KOPT-K1 (cell line): ENCODE measurements at regions not wholly inside any gene's neighbourhood (a gene's known extent, or its start where the extent isn't known, plus 50 kb on each side); places are given as distances from the start of the nearest gene placed in this dataset.

Experiments
- H3K27ac ChIP-seq: fragments of 200-600 bp; sonication (generic); 2 replicates; pipeline ENCODE4 v1.5.1; 2016; ENCODE audit warnings: antibody characterized with exemption, mild to moderate bottlenecking, low read depth, low read length; ENCODE audit not compliant: poor library complexity, severe bottlenecking
- H3K36me3 ChIP-seq: fragments of 200-600 bp; sonication (generic); 2 replicates; pipeline ENCODE4 v1.5.1; 2017; ENCODE audit warnings: antibody characterized with exemption, mild to moderate bottlenecking, low read length, moderate library complexity; ENCODE audit not compliant: insufficient read depth
- H3K9me3 ChIP-seq: fragments of 200-600 bp; sonication (generic); 2 replicates; pipeline ENCODE4 v1.5.1; 2017; ENCODE audit warnings: antibody characterized with exemption, low read length, mild to moderate bottlenecking; ENCODE audit not compliant: insufficient read depth, poor library complexity, severe bottlenecking

DNA sequence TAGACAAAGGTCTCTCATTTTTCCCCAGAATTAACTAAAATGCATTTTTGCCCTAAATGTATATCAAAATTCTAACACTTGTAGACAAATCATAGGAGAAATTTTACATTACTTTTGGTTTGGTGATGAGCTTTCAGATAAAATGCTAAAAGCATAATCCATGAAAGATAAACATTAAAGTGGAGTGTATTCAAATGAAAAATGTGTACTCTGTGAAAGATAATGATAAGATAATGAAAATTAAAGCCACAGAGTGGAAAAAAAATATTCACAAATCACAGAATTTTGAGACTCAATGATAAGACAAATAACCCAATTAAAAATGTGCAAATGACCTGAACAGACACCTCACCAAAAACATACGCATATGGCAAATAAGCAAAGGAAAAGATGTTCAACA is 176.9 kb upstream of the ADAMTS16 start:
- H3K9me3 ChIP-seq, result no peaks in the 10 kb centered on the region
- H3K36me3 ChIP-seq, result no peaks in the 10 kb centered on the region
- H3K27ac ChIP-seq, result no peak overlapping the region

GRCh38 chr5:4969351-4969750 is 170.8 kb upstream of the ADAMTS16 start:
- no peaks in the 10 kb centered on the region for H3K9me3 ChIP-seq
- no peak overlapping the region for H3K27ac ChIP-seq
- H3K36me3 ChIP-seq, result no peaks in the 10 kb centered on the region

GRCh38 chr5:4970171-4970570 is 170.0 kb upstream of the ADAMTS16 start:
- no peak overlapping the region for H3K27ac ChIP-seq
- H3K36me3 ChIP-seq, result no peaks in the 10 kb centered on the region
- H3K9me3 ChIP-seq, result no peaks in the 10 kb centered on the region

DNA sequence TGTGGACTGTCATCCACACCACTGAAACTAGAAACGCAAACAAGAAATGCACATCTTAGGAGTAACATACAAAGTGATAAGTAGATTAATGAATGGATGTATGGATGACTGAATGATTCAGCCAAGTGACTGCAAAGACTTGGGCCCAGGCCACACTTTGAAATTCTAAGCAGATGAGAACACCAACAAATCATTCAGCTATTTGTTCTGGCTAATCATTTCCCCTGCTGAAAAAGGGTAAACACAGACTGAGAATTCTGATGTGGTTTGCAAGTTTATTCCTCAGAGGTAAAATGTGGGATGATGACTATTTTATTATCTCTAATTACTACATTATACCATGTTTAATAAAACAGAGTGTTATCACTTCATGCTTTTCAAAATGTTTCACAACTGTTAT is 163.2 kb upstream of the ADAMTS16 start:
- H3K9me3 ChIP-seq, result no peaks in the 10 kb centered on the region
- no peak overlapping the region for H3K27ac ChIP-seq
- no peaks in the 10 kb centered on the region for H3K36me3 ChIP-seq

DNA sequence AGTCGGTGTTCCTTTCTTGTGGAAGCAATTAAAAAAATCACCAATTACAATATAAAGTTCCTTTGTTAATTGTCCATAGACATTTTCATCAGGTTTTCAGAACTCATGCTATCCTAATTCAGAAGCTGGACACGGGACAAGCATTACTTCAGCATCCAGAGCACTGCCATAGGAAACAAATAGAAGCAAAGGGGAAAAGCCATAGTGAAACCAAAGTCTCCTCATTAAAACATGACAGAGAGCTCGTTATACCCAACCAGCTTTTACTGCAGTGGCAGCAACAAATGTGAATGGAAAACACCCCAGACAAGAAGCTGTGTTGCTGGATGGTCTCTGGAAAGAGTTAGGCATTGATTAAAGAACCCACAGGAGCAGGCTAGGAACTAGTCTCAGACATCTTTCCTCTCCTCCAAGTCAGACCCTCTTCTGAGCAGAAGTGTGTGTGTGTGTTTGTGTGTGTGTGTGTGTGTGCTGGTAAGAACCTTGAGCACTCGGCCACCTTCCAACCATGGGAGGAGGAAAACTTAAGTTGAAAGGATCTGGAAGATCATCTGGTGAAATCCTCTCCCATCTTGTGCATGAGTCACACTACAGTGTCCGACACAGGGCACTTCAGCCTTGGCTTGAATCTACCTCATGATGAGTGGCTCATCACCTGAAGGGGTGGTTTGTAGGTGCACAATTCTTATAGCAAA is 162.6 kb upstream of the ADAMTS16 start:
- Histone ChIP-seq H3K27ac (no peak overlapping the region), H3K36me3 (no peaks in the 10 kb centered on the region), H3K9me3 (no peaks in the 10 kb centered on the region)

DNA sequence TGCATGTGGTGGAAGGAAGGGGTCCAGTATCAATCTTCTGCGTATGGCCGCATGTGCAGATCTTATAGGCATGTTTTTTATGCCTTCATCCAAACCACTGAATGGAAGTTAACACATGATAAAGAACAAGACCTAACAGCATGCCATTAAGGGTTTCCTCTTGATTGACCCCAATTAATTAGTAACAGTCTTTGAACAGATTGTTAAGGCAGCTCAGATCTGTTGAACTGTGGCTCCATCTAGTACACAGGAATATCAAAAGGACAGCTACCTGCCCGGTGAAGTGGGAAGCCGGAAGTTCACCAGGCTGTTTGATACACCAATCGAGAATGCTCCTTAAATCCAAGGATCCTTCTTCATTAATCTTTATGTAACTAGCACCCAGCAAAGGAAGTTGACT is 159.9 kb upstream of the ADAMTS16 start:
- Histone ChIP-seq H3K9me3 (no peaks in the 10 kb centered on the region), H3K36me3 (no peaks in the 10 kb centered on the region), H3K27ac (no peak overlapping the region)

- no peak overlapping the region for H3K27ac ChIP-seq
- H3K36me3 ChIP-seq, result no peaks in the 10 kb centered on the region
- no peaks in the 10 kb centered on the region for H3K9me3 ChIP-seq
Observed at GRCh38 chr5:4981608-4982007, 158.5 kb upstream of the ADAMTS16 start.

DNA sequence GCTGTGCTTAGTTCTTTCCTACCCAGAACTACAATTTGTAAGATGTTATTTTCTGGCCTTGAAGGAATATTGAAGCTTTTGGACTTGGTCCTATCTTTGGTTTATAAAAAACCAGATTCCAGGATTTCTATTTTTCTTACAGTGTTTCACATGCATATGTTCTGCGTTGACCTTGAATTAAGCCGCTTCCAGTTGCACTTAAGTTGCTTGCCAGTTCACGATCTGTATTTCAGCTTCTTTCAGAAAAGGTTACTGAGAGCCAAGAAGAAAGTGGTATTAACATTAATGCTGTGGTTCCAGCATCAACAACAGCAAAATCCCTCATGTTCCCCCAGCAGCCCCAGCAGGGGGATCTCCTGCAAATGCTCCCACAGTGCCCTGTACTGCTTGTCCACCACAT is 156.4 kb upstream of the ADAMTS16 start:
- H3K9me3 ChIP-seq, result no peaks in the 10 kb centered on the region
- H3K27ac ChIP-seq, result no peak overlapping the region
- no peaks in the 10 kb centered on the region for H3K36me3 ChIP-seq

DNA sequence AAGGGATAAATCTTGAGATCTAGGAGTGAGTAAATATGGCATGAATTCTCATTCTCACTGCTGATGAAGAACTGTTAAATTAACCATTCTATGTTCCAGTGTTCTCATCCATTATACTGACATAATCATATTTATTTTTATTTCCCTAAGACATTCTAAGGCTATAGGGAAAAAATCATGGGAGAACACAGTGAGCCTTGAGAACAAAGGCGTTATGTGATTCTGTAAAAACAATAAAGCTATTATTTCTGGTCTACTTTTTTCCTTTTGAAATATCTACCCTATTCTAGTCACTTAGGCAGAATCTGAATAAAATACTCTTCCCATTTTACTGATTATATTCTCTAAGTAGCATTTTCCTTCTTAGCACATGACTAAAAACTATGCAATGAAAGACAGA is 155.7 kb upstream of the ADAMTS16 start:
- no peaks in the 10 kb centered on the region for H3K36me3 ChIP-seq
- H3K27ac ChIP-seq, result no peak overlapping the region
- no peaks in the 10 kb centered on the region for H3K9me3 ChIP-seq

DNA sequence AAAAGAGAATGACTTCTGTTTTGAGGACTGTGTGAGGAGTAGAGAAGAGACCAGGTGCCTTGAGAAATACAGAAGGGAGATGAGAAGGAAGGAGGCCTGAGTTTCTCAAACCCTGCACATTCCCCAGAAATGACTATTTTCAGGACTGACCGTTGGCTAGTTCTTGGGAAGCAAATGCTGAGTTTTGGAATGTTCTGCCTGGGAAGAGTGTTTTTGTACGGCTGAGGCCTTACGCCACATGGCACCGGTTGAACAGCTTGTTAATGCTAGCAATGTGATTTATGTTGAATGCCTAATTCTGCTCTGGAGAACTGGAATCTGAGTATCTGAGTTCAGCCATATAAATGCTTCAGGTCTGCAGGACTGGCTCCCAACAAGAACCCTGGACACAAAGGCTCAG is 152.7 kb upstream of the ADAMTS16 start:
- no peaks in the 10 kb centered on the region for H3K9me3 ChIP-seq
- no peaks in the 10 kb centered on the region for H3K36me3 ChIP-seq
- H3K27ac ChIP-seq, result no peak overlapping the region

DNA sequence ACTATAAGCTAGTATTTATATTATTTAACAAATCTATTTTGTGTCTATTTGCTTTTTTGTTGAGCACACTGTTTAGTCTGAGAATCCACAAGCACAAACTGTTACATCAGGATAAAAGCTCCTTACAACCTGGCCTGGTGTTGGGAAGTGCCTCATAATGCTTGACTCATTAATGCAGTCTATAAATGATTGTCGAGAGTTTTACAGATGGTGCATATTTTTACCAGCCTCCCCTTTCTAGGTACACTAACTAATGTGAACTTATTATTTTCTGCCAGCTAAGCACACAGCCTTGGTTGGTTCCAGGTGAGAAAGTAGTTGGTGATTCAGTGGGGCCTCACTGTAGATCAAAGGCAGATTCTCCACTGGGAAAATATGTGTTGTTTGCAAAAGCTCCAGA is 151.0 kb upstream of the ADAMTS16 start:
- Histone ChIP-seq H3K27ac (no peak overlapping the region), H3K36me3 (no peaks in the 10 kb centered on the region), H3K9me3 (no peaks in the 10 kb centered on the region)

DNA sequence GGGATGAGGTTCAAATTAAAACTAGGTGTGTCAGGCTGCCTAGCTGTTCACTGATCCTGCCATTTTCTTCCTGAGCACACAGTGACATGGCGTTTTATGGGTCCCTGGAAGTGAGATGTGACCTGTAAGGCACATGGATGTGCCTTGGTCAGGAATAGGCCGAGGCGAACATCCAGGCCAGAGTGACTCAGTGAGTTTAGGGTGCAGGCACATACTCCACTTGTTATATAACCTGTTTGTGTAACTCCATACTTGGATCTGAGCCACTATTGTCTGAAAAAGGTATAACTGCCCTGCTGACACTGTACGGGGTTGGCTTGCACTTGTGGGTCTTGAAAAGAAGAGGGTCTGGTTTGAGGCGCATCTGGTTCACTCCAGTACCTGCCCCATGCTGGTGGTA is 150.1 kb upstream of the ADAMTS16 start:
- Histone ChIP-seq H3K9me3 (no peaks in the 10 kb centered on the region), H3K36me3 (no peaks in the 10 kb centered on the region), H3K27ac (no peak overlapping the region)

DNA sequence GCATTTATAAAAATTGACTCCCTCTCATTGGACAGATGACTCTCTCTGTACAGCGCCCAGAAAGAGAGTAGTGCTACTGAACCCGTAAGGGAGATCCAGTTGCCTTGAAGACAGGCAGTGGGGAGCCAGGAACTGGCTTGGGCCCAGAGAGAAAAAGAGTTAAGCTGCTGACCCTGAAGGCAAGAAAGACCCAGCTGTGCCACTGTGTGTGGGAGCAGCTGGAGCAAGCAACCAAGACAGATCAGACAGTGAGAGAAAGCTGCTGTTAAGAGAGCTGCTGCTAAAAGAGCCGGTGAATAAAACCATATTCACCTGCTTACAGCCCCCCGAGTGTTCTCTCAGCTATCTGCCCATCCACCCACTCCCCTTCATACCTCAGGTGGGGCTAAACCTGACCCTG is 149.7 kb upstream of the ADAMTS16 start:
- Histone ChIP-seq H3K36me3 (no peaks in the 10 kb centered on the region), H3K9me3 (no peaks in the 10 kb centered on the region), H3K27ac (no peak overlapping the region)

DNA sequence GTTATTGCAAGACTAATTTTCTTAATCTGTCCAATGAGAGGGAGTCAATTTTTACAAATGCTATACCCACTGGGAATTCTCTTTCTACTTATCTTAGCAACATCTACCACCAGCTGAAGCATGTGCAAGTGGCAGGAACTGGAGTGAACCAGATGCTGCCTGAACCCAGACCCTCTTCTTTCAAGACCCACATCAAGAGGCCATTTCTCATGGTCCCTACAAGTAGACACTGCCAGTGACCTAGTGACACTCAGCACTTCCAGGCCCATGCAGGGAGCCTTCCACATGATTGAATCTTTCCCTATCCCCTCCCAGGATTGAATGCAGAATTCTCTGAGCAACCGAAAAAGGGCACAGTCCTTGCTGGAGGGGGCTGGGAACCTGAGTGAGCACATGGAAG is 148.2 kb upstream of the ADAMTS16 start:
- no peaks in the 10 kb centered on the region for H3K36me3 ChIP-seq
- no peak overlapping the region for H3K27ac ChIP-seq
- no peaks in the 10 kb centered on the region for H3K9me3 ChIP-seq

GRCh38 chr5:4995014-4995413 is 145.1 kb upstream of the ADAMTS16 start:
- Histone ChIP-seq H3K36me3 (no peaks in the 10 kb centered on the region), H3K9me3 (peaks cover 6% of the 10 kb centered on the region), H3K27ac (no peak overlapping the region)

- H3K9me3 ChIP-seq, result no peaks in the 10 kb centered on the region
- H3K36me3 ChIP-seq, result no peaks in the 10 kb centered on the region
- no peak overlapping the region for H3K27ac ChIP-seq
Observed at GRCh38 chr5:5005353-5005752, 134.8 kb upstream of the ADAMTS16 start.
